Peyer's patch (tissue), 4 donors: ENCODE measurements at regions not wholly inside any gene's neighbourhood (a gene's known extent, or its start where the extent isn't known, plus 50 kb on each side); places are given as distances from the start of the nearest gene placed in this dataset.

Experiments used
- CTCF ChIP-seq, 6 experiments: fragments of 450-650 bp in 4 of 6; fragments of 200-600 bp in 2 of 6; sonication (generic) in 1 of 6; IDR thresholded peaks; one replicate each; pipeline ENCODE4 v1.5.1; 2017 to 2019; ENCODE audit warnings: antibody characterized with exemption in 6 of 6, mild to moderate bottlenecking in 3 of 6, moderate library complexity in 1 of 6
- POLR2A ChIP-seq, 2 donors: fragments of 450-650 bp; IDR thresholded peaks; one replicate each; pipeline ENCODE4 v1.5.1; 2017; ENCODE audit warnings: antibody characterized with exemption in 2 of 2, mild to moderate bottlenecking in 2 of 2, moderate library complexity in 2 of 2

DNA sequence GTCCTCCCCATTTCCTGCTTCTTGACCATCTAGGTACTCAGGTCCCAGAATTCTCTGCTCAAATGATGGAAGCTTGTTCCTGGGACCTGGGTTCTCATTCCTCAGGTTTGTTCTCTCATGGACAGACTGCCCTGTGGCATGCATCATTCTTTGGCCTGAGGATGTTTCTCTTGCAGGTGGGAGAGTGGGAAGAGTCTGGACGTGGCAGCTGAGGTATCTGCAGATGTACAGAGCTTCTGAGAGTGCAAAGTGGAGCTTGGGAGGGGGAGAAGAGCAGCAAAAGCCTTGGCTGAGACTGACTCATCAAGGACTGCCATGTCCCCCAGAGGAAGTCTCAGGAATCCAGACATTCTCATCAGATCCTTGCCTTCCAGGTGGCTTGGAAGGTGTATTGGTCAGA is 63.1 kb downstream of the HSPA13 start:
- no peak for TF ChIP-seq POLR2A (IDR thresholded peaks at IDR 0.05)
- TF ChIP-seq CTCF (IDR thresholded peaks at IDR 0.05): no peak
